ENCODE measurements at regions not wholly inside any gene's neighbourhood (a gene's known extent, or its start where the extent isn't known, plus 50 kb on each side); places are given as distances from the start of the nearest gene placed in this dataset.

DNA sequence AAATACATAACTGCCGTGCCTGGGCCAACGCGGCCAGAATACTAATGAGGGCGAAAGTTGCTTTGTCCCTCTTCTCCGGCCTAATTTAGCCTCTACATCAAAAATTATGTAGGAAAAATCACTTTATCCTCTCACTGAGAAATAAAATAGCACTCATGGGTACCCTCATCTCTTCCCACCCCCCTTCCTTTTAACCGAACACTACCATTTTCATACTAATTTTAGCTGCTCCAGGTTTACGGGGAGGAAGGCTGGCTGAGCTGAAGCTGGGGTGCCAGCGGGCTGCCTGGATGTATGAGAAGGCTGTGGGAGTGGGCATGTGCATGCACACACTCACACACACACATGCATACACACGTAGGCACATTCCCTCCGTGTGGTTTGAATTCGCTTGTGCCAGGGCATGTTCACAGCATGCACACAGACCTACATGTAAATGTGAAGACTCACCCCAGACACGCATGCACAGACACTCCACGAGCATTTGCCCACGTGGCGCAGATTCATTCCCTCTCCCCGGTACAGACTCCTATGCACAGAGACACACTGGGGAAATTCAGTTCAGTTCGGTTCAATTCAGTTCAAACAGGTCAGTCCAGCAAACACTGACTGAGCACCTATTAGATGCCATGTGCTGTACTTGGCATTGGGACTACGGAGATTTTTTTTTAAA, 145.1 kb downstream of the MRM1 start:
- Histone ChIP-seq H3K27me3 (no peaks in the 10 kb centered on the region), H3K4me1 (ENCODE audit: insufficient read depth) (no peaks in the 10 kb centered on the region), H3K27ac (no peak overlapping the region), H3K36me3 (no peaks in the 10 kb centered on the region), H3K4me3 (no peak overlapping the region), H3K9me3 (no peaks in the 10 kb centered on the region)
- TF ChIP-seq, protein P1, sequence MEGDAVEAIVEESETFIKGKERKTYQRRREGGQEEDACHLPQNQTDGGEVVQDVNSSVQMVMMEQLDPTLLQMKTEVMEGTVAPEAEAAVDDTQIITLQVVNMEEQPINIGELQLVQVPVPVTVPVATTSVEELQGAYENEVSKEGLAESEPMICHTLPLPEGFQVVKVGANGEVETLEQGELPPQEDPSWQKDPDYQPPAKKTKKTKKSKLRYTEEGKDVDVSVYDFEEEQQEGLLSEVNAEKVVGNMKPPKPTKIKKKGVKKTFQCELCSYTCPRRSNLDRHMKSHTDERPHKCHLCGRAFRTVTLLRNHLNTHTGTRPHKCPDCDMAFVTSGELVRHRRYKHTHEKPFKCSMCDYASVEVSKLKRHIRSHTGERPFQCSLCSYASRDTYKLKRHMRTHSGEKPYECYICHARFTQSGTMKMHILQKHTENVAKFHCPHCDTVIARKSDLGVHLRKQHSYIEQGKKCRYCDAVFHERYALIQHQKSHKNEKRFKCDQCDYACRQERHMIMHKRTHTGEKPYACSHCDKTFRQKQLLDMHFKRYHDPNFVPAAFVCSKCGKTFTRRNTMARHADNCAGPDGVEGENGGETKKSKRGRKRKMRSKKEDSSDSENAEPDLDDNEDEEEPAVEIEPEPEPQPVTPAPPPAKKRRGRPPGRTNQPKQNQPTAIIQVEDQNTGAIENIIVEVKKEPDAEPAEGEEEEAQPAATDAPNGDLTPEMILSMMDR (IDR thresholded peaks at IDR 0.05) = no peak
- TF ChIP-seq POLR2A (IDR thresholded peaks at IDR 0.05) = no peak
- TF ChIP-seq EP300 (IDR thresholded peaks at IDR 0.05) = no peak
- WGBS, 3 donors = 87 to 90% (median 87%) methylated on average over 18 of the region's 18 CpGs
- no peak for DNase-seq
- intact Hi-C loops (cut with DNase I) = no loop called here

DNA sequence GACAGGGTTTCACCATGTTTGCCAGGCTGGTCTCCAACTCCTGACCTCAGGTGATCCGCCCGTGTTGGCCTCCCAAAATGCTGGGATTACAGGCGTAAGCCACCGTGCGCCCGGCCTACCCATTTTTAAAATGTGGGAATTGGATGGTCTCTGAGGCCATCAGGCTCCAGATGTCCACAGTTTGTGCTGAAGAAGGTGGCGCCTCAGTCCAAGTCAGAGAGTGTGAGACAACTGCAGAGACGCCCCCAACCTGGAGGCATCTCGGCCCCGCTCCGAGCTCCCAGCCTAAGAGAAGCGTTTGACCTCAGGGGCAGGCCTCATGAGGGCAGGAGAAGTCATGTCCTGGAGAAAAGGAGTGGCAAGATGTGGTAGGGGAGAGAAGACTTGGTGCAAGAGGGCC, 146.5 kb downstream of the MRM1 start:
- H3K9me3 ChIP-seq = no peaks in the 10 kb centered on the region
- H3K27ac ChIP-seq = no peak overlapping the region
- H3K27me3 ChIP-seq = no peaks in the 10 kb centered on the region
- TF ChIP-seq, protein P1 (IDR thresholded peaks at IDR 0.05) = no peak
- TF ChIP-seq EP300 (IDR thresholded peaks at IDR 0.05) (no peak), POLR2A (IDR thresholded peaks at IDR 0.05) (no peak)
- H3K36me3 ChIP-seq = no peaks in the 10 kb centered on the region
- WGBS, 3 donors = 90 to 92% (median 91%) methylated on average over 12 of the region's 12 CpGs
- intact Hi-C loops (cut with DNase I) = no loop called here
- H3K4me1 ChIP-seq (ENCODE audit: insufficient read depth) = no peaks in the 10 kb centered on the region
- no peak for DNase-seq
- no peak overlapping the region for H3K4me3 ChIP-seq

DNA sequence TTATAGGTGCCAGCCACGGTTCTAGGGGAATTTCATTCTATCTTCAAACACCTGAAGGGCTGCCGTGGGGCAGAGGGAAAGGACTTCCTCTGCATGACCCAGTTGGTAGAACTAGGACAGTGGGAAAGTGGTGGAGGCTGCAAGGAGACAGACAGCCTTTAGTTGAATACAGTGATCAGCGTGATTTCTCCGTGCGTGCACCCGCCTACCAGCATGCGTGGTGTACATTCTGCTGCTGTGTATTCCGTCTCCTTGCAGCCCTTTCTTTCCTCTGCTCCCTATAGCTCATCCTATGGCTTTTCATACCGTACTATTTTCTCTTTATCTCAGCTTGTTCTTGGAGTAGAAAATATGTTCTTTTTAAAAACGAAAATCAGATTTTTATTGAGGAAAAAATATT, 146.9 kb downstream of the MRM1 start:
- Histone ChIP-seq H3K27me3 (no peaks in the 10 kb centered on the region), H3K4me3 (no peak overlapping the region), H3K27ac (no peak overlapping the region), H3K36me3 (no peaks in the 10 kb centered on the region), H3K4me1 (ENCODE audit: insufficient read depth) (no peaks in the 10 kb centered on the region), H3K9me3 (no peaks in the 10 kb centered on the region)
- DNase-seq = no peak
- WGBS, 3 donors = 70 to 83% (median 72%) methylated on average over 10 of the region's 10 CpGs
- intact Hi-C loops (cut with DNase I) = no loop called here
- TF ChIP-seq POLR2A (IDR thresholded peaks at IDR 0.05) = no peak
- TF ChIP-seq EP300 (IDR thresholded peaks at IDR 0.05) = no peak
- TF ChIP-seq, protein P1 (IDR thresholded peaks at IDR 0.05) = no peak

DNA sequence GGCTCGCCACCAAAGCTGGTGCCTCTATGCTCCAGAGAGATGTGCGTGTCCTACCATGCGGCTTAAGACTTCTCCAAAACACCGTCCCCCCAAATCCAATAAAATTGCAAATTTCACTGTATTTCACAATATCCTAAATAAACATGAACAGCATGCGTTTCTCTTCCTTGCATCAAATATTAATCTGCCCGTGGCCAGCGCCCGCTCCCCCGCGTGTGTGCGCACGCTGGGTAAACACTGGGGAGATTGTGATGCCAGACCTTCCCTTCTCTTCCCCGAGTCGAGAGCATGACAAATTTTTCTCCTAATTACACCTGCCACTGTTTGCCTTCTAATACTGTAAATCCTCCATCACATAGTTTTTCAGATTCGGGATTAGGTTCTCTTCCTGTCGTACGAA, 148.1 kb downstream of the MRM1 start:
- intact Hi-C loops (cut with DNase I) = no loop called here
- Histone ChIP-seq H3K27ac (no peak overlapping the region), H3K36me3 (no peaks in the 10 kb centered on the region), H3K4me3 (no peak overlapping the region), H3K27me3 (no peaks in the 10 kb centered on the region), H3K4me1 (ENCODE audit: insufficient read depth) (no peaks in the 10 kb centered on the region), H3K9me3 (no peaks in the 10 kb centered on the region)
- TF ChIP-seq POLR2A (IDR thresholded peaks at IDR 0.05) (no peak), EP300 (IDR thresholded peaks at IDR 0.05) (no peak)
- TF ChIP-seq, protein P1 (IDR thresholded peaks at IDR 0.05) = no peak
- no peak for DNase-seq
- 32 to 51% (median 35%) methylated on average over 17 of the region's 17 CpGs for WGBS, 3 donors
